Spleen (tissue), 7 donors: ENCODE measurements at regions not wholly inside any gene's neighbourhood (a gene's known extent, or its start where the extent isn't known, plus 50 kb on each side); places are given as distances from the start of the nearest gene placed in this dataset.

Source experiments
- POLR2A ChIP-seq, 3 donors: fragments of 450-650 bp; IDR thresholded peaks; one replicate each; pipeline ENCODE4 v1.5.1; 2017; ENCODE audit warnings: antibody characterized with exemption in 3 of 3, mild to moderate bottlenecking in 1 of 3
- POLR2AphosphoS5 ChIP-seq, 3 donors: sonication (generic); formaldehyde crosslinking; IDR thresholded peaks; one replicate each; pipeline ENCODE4 v1.5.1; 2017; ENCODE audit warnings: antibody characterized with exemption in 3 of 3
- TF ChIP-seq, protein P1 (sequence below), 11 experiments: fragments of 200-600 bp in 7 of 11; fragments of 450-650 bp in 4 of 11; sonication (generic) in 4 of 11; IDR thresholded peaks in 8 of 11; conservative IDR thresholded peaks in 3 of 11; 1 replicate in 7 of 11; 2 replicates in 4 of 11; pipeline versions ENCODE4 v1.4.0 to v1.8.0; 2016 to 2021; ENCODE audit warnings: antibody characterized with exemption in 11 of 11, inconsistent platforms in 4 of 11, mild to moderate bottlenecking in 1 of 11
- donor health status: DM: no; HTN: no; CAD: no; lungs with moderate emphysema.
- donor health status: DM: no; HTN: no; CAD: no.
- donor health status: DM: no; HTN: no; CAD: no.

DNA sequence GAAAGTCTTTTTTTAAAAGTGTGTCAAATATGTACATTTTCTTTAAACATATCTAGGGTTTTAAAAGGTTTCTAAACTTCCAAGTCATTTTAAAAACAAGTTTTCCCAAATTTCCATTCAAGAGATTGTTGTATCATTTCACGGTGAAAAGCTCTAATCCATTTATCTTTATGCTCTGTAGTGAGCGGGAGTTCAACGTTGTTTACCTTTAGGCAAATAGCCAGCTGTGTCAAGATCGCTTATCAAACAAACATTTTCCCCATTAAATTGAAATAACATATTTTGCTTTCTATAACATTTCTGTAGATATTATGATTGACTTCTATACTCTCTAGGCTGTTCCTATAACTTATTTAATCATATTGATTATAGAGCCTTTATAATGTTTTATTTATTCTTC, 75.1 kb downstream of the CTSL start:
- TF ChIP-seq, protein P1, sequence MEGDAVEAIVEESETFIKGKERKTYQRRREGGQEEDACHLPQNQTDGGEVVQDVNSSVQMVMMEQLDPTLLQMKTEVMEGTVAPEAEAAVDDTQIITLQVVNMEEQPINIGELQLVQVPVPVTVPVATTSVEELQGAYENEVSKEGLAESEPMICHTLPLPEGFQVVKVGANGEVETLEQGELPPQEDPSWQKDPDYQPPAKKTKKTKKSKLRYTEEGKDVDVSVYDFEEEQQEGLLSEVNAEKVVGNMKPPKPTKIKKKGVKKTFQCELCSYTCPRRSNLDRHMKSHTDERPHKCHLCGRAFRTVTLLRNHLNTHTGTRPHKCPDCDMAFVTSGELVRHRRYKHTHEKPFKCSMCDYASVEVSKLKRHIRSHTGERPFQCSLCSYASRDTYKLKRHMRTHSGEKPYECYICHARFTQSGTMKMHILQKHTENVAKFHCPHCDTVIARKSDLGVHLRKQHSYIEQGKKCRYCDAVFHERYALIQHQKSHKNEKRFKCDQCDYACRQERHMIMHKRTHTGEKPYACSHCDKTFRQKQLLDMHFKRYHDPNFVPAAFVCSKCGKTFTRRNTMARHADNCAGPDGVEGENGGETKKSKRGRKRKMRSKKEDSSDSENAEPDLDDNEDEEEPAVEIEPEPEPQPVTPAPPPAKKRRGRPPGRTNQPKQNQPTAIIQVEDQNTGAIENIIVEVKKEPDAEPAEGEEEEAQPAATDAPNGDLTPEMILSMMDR (IDR thresholded peaks at IDR 0.05 in 8 of 11, conservative IDR thresholded peaks at IDR 0.05 in 3 of 11), result no peak
- TF ChIP-seq POLR2A (IDR thresholded peaks at IDR 0.05) (no peak), POLR2AphosphoS5 (IDR thresholded peaks at IDR 0.05) (no peak)
